Stimulated activated CD4-positive, alpha-beta T cell treated with anti-CD3 and anti-CD28 coated beads, Interleukin-15, amount 100 ng/mL, for 24 hours (primary cell): ENCODE measurements at regions not wholly inside any gene's neighbourhood (a gene's known extent, or its start where the extent isn't known, plus 50 kb on each side); places are given as distances from the start of the nearest gene placed in this dataset.

ENCODE experiments used
- DNase-seq: peaks from one replicate; pipeline ENCODE4 v3.0.0-alpha.2; 2020

DNA sequence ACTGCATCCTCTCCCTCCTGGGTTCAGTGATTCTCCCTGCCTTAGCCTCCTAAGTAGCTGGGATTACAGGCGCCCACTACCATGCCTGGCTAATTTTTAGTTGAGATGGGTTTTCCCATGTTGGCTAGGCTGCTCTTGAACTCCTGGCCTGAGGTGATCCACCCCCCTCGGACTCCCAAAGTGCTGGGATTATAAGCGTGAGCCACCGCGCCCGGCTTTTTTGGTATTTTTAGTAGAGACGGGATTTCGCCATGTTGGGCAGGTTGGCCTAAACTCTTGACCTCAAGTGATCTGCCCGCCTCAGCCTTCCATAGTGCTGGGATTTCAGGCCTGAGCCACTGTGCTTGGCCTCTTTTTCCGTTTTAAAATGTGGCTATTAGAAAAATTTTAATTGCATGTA is 343.8 kb upstream of the RBFOX1 start:
- DNase-seq: no peak

DNA sequence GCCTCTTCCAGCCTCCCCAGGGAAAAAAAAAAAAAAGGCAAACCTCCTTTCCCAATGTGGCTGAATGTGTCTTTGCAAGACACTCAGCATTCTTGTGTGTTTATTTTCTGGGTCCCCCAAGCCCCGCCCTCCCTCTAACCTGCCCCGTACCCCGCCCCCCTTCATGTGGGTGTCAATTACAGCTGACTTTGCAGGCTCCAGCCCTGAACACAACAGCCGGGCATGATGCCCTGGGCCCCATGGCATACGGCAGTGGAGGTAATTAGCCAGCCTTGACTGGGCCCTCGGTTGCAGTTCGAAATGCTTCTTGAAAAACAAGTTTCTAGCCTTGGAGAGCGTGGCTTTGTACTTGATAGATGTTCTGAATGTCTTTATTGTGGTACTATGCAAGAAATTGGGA is 354.7 kb upstream of the RBFOX1 start:
- DNase-seq: no peak

DNA sequence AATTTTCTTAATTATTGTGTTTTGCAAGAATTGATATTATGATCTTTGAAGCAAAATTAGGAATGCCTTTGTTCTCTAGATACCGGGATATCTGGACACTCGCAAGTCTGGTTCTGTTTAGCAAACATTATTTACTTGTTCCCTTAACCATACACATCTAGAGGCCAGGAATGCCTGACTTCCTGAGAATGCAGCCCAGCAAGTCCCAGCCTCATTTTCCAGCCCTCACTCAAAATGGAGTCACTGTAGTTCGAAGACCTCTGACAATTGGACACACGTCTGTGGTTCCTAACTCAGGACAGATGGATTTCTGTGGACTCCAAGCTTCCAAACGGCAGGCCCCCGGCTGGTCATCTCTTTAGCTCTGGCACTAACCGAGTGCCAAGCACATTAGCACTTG is 355.4 kb upstream of the RBFOX1 start:
- no peak for DNase-seq

DNA sequence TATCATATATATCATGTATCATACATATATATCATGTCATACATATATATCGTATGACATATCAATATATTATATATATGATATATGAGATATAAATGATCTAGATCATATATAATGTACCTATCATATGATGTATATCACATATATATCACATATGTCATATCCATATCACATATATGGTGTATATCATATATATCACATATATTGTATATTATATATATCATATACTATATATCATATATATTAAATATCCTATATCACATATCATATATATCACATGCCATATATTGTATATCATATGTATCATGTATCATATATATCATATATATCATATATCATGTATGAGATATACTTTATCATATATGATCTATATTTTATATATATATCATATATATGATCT is 355.9 kb upstream of the RBFOX1 start:
- DNase-seq: no peak

DNA sequence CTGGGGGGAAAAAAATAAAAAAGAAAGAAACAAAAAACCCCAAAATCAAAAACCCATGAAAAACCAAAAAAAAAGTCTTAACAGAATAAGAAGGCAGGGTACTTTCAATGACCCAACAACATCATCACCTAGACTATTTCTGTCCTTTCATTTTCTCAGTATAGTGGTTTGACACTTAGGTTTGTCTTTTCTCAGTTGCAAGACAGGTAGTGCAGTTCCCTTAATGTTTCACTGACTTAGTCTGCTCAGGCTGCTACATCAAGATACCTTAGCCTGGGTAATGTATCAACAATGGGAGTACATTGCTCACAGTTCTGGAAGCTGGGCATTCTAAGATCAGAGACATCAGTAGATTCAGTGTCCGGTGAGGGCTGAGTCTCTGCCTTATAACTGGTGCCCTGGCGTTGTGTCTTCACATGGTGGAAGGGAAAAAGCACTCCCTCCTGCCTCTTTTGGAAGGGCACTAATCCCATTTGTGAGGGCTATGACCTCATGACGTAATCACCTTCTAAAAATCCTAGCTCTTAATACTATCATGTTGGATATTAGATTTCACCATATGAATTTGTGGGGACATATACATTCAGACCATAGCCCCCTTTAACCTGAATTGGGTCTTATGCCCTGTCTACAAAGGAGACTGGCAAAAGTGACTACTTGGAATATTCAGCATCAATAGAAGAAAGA is 362.3 kb upstream of the RBFOX1 start:
- DNase-seq: no peak

DNA sequence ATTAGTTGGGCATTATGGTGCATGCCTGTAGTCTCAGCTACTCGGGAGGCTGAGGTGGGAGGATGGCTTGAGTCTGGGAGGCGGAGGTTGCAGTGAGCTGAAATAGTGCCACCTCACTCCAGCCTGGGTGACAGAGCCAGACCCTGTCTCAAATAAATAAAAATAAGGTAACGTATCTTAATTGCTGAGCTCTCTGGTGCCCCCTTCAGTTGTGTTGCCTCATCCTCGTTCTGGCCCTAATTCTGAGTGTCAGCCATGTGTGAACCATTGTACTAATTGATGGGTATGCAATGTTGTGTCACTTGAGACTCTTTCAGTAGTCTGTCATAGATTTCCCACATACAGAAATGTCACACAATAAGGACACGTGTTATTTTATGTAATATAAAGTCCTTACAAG is 363.1 kb upstream of the RBFOX1 start:
- DNase-seq: no peak

DNA sequence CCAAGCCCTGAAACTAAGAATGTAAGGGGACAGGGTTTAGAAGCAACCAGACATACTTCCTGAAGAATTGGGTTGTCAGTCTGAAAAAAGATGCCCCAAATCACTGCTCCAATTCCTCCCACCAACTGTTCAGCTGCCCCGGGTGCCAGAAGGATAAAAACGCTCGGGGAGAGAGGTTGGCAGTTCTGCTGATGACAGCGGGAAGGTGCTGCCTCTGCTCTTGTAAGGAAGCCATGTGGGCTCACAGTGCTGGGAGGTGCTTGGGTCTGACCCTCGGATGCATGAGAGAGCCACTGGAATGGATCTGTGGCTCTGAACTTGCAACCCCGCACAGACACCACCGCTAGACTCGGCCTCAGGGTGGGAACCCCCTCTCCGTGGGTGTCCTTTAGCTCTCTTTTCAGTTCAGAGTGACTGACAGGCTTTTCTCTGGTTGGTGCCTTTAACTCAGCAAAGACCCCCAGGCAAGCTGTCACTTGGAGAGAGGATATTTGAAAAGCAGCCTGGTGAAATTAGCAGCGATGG is 364.8 kb upstream of the RBFOX1 start:
- no peak for DNase-seq

DNA sequence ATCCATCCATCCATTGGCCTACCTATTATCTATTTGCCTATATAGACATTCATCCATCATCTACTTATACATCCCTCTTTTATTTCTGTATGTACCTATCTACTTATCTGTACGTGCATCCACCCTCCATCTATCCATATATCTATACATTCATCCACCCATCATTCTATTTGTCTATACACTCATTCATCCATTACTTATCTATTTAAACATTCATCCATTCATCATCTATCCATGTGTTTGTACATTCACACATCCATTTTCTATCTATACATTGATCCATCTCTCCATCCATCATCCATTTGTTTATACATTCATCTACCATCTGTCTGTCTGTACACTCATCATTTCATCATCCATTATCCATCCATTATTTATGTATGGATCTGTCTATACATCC is 365.7 kb upstream of the RBFOX1 start:
- no peak for DNase-seq

DNA sequence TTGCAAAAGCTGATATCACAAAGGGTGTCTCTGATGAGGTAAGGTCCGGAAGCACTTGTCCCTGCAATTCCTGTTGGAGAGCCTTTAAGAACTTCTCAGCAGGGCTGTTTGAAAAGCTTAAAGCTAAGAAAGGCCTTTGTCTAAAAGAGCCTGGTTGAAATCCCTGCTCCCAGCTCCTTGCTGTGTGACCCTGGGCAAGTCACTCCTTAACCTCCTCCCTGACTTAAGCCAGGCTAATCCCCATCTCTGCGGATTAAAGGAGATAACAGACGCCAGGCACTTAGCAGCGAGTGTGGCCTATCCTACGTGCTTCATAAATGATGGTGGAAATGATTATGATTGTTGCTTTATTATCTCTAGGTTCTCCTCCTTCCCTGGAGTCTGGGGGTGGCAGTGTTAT is 368.0 kb upstream of the RBFOX1 start:
- DNase-seq: no peak

DNA sequence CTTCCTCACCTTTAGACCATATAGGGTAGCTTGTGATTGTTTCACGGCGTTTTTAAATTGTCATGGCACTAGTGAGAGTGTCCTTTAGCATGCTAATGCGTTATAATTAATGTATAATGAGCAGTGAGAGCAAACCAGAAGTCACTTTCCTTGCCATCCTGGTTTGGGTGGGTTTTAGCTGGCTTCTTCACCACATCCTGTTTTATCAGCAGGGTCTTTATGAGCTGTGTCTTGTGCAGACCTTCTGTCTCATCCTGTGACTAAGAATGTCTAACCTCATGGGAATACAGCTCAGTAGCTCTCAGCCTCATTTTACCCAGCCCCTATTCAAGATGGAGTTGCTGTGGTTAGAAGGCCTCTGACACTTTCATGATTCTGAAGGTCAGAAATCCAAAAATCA is 370.9 kb upstream of the RBFOX1 start:
- DNase-seq: no peak

DNA sequence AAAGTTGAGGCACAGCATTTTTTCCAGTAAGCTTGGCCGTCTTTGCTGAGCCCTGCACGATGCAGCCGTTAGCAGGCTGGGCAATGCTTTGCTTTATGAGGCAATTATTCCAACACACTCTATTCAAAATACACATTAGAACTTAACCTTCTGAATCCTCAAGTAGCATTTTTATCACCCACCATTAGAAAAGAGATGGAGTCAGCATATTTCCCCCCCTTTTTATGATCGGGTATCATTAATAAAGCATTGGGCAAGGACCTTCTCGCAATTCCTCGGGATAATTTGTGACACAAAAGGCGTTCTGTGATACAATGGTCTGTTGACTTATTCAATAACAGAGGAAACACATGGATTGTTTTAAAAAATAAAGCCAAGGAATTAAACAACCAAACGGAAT is 374.5 kb upstream of the RBFOX1 start:
- DNase-seq: no peak

DNA sequence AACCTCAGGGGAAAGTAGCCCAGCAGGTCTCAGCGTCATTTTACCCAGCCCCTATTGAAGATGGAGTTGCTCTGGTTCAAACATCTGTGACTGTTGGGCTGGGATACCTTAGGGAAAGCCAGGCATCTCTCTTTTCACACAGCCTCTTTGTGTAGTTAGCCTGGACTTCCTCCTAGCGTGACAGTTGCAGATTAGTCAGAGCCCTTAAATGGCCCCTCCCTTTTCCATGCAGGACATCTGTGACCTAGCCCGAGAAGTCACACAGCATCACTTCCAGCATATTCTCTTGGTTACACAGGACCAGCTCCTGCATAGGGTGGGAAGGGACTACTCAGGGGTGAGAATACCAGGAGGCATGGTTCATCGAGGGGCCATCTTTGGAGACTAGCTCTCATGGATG is 375.0 kb upstream of the RBFOX1 start:
- no peak for DNase-seq

DNA sequence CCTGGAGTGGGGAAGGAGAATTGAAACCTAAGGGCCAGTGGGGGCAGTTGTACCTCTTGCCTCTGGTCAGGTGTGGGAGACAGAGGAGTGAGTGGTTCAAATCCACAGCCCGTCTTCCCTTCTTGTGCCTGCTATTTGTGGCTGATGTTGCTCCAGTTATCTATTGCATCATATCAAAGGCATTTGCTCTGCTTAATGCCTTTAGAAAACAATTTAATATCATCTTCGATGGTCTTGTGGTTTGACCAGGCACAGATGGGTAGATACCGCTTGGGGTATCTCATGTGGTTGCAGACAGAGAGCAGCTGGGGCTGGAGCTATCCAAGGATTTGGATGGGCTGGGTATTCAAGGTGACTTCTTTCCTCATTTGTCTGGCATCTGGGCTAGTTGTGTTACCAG is 376.1 kb upstream of the RBFOX1 start:
- DNase-seq: no peak

DNA sequence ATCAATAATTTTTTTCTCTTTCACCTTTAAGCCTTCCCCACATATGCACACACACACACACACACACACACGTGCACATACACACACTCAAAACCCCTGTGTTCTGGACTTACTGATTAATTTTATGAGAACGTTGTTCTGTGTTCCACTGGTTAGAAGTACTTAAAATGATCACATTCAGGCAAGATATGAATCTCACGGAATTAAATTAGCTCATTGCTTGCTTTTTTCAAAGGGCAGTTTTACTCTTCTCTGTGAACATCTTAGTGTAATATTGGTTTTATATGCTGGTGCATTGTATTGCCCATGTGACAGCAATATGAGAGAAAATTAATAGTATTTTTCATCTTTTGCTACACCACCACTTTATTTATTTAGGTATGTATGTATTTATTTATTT is 377.3 kb upstream of the RBFOX1 start:
- DNase-seq: no peak

DNA sequence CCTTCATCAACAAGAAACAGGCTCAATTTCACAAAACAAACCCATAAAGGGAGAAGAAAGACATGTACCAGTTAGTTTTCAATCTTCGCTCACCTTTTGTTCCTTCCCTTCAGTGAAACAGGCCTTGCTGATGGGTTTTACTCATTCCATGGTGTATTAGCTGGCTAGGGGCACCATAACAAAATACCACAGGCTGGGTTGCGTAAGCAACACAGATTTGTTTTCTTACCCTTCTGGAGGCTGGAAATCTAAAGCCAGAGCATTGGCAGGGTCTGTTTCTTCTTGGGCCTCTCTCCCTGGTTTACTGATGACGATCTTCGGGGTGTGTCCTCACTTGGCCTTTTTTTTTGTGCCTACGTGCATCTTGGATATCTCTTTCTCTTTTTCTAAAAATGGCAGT is 383.4 kb upstream of the RBFOX1 start:
- no peak for DNase-seq

DNA sequence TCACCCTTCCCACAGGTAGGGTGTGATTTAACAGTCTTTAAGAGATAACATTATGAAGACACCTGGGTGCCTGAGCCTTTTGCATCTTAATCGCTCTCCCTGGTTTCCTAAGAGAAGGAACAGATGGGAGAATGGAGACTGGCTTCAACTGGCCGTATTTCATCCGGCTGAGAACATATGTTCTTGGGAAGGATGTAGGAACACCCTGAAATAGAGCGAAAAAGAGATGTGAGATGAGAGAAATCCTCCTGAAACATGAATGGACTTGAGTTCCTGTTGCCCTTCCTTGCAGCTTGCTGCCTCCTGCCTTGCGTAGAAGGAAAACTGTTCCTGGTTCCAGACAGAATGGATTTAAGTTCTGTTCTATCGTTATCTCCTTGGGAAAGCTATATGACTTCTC is 385.4 kb upstream of the RBFOX1 start:
- DNase-seq: no peak

DNA sequence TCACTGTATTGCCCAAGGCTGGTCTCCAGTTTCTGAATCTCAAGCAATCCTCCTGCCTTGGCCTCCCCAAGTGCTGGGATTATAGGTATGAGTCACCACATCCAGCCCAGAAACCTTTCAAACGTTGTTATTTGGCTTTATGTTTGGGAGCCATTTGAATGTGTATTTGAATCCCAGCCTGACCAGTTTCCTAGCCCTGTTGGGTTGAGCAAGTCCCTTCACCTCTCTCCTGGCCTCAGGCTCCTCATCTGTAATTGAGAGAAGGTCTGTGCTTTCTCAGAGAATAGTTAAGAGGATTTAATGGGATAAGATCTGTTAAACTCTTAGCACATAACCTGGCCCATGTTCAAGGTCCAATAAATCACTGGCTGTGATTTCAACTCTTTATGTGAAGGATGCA is 385.8 kb upstream of the RBFOX1 start:
- no peak for DNase-seq

DNA sequence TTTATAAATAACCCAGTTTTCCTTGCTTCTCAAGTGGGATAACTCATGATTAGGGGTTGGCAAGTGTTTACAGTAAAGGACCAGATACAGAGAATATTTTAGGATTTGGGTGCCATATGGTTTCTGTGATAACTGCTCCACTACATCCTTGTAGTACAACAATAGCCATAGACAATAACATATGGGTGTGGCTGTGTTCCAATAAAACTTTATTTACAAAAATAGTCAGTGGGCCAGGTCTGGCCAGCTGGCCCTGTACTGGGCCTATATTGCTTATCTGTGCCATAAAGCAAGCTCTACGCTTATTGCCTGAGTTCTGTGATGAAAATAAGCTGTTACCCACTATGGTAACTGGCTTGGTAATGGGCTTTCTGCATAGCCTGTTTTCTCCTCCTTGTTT is 386.5 kb upstream of the RBFOX1 start:
- DNase-seq: no peak

DNA sequence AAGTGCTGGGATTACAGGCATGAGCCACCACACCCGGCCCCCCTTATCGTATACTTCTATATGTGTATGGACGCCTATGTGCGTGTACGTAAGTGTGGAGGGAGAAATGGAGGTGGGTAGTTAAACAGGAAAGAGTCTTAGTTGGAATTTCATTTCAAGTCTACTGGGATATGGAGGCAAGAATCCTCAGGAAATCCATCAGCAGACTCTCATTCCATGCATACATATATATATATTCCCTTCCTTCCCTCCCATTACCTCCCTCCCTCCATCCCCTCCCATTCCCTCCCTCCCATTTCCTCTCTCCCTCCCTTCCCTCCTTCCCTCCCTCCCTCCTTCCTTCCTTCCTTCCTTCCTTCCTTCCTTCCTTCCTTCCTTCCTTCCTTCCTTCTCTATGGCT is 391.7 kb upstream of the RBFOX1 start:
- DNase-seq: no peak

DNA sequence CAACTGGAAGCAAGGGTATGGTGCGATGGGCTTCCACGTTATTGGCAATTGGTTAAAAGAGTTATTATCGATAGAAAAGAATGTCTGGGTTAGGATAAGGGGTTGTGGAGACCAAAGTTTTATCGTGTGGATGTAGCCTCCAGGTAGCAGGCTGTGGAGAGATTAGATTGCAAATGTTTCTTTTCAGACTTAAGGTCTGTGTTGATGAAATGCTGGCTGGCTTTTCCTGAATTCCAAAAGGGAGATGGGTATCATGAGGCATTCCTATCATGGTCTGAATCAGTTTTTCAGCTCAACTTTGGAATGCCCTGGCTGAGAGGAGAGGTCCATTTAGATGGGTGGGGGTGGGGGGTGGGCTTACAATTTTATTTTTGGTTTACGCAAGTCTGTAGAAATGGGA is 395.0 kb upstream of the RBFOX1 start:
- no peak for DNase-seq

DNA sequence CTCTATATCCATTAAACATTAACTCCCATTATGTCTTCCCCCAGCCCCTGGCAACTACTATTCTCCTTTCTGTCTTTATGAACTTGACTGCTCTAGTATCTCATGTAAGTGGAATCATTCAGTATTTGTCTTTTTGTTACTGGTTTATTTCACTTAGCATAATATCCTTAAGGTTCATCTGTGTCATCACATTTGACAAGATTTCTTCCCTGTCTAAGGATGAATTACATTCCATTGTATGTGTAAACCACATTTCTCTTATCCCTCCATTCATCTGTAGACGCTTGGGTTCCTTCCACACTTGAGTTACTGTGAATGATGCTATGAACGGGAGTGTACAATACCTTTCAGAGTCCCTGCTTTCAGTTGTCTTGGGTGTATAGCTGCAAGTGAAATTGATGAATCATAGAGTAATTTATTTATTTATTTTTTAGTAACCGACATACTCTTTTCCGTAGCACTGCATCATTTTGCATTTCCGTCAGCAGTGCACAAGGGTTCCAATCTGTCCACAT is 399.7 kb upstream of the RBFOX1 start:
- DNase-seq: no peak

DNA sequence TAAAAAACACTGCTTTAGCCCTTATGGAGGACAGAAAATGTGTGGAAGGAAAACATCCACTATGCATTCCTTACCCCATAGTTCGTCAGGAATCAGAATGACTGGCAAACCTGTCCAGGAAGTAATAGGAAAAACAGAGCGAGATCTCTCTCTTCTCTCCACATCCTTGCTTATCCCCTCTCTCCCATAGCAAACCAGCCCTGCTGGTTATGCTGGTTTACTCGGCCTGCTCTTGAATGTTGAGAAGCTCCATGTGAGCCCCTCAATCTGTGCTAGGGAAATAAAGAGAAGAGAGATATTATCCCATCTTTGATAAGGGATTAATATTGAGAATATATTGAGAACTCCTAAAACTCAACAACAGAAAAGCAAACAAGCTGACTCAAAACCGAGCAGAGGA is 402.8 kb upstream of the RBFOX1 start:
- DNase-seq: no peak

DNA sequence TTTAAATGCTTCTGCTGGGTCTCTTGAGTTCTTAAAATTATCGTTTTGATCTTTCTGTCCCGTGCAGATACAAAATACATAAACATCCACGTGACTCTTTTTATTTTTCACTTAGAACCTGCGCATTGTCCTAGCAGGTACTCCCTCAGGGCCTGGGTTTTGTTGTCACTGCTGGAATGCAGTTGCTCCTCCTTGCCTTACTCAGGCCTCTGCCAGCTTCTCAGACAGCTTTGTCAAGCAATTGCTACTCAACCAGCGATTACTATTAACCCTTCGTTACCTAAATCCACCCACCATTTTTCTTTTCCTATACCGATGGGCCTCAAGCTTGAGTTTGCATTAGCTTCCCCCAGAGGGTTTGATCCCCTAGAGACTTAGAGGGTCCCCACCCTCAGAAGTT is 405.9 kb upstream of the RBFOX1 start:
- no peak for DNase-seq

DNA sequence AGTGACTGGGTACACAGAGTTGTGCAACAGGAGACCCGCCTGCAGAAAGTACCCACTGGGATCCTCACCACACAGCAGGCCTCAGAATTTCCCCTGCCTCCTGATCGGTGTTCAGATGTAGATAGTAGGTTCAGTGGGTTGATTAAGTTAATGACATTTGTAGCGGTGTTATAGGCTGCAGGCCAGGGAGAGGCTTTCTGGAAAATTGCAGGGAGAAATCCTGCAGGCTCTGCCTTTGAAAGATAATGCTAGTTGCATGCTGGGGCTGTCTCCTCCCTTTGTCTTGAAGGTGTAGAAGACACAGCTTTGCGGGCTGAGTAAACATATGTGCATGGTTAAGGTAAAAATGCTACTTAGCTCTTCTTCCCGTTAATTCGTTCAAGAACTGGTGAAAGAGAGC is 406.3 kb upstream of the RBFOX1 start:
- no peak for DNase-seq

DNA sequence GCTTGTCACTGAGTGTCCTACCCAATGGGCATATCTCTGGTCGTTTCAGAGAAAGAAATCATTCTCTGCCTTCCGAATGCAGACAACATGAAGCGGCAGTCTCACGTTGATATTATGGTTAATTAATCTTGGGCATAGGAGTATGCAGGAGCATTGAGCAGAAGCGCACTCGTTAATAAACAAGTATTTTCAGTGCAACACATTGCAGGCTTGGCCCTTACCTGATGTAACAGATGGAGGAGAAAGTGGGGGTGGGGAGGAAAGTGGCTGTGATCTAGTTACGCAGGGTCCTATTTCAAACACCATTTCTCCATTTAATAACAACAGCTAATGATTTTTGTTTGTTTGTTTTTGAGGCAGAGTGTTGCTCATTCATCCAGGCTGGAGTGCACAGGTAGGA is 414.0 kb upstream of the RBFOX1 start:
- no peak for DNase-seq
